GM08714 (cell line): ENCODE measurements at regions not wholly inside any gene's neighbourhood (a gene's known extent, or its start where the extent isn't known, plus 50 kb on each side); places are given as distances from the start of the nearest gene placed in this dataset.

Experiments
- H3K4me3 ChIP-seq: fragments of 200-500 bp; sonication (Bioruptor generic); 2 replicates; pipeline ENCODE4 v1.5.1; 2014; ENCODE audit warnings: mild to moderate bottlenecking, low read length, inconsistent platforms
- ZNF274 ChIP-seq: IDR thresholded peaks from 2 replicates; pipeline ENCODE4 v1.6.1; 2012; ENCODE audit warnings: mild to moderate bottlenecking, low read depth, low read length

GRCh38 chr1:221636096-221636495 is 105.8 kb downstream of the DUSP10 start:
- no peak overlapping the region for H3K4me3 ChIP-seq

DNA sequence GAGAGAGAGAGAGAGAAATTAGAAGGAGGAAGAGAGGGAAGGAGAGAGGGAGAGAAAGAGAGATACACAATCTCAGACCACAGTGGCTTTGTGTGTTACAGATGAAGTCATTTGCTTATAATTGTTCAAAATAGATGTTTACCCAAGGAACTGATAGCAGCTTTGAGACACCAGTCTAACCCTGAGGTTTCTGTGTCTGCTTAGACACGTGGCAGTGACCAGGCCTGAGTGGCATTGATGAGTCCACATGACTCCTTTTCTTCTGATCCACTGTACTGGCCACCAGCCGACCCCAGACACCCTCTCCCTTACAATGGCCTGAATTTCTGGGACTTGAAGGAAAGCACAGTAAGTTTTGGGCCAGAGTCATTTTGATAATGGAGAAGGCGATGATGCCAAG is 104.9 kb downstream of the DUSP10 start:
- no peak overlapping the region for H3K4me3 ChIP-seq
- TF ChIP-seq ZNF274 = no peak

More at GRCh38 chr1:221636096-221636495, 105.8 kb downstream of the DUSP10 start:
- TF ChIP-seq ZNF274 = no peak

DNA sequence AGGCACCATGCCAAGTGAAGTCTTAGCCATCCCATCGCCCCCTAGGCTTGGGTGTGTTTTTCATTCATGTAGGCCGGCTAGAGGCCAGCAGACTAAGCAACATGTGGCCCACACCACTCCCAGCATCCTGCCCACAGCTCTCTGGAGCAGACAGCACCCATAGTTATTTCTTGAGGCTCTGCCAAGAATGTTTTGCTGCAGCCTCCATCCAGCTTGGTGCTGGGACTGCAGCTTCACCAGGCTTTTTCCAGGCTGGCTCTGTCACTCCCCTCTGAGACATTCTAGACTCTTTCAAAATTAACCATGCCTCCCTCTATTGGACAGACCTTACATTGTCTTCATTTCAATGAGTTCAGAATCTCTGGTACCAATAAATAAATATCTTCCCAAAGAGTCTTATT is 104.2 kb downstream of the DUSP10 start:
- TF ChIP-seq ZNF274 = no peak
- H3K4me3 ChIP-seq = no peak overlapping the region

DNA sequence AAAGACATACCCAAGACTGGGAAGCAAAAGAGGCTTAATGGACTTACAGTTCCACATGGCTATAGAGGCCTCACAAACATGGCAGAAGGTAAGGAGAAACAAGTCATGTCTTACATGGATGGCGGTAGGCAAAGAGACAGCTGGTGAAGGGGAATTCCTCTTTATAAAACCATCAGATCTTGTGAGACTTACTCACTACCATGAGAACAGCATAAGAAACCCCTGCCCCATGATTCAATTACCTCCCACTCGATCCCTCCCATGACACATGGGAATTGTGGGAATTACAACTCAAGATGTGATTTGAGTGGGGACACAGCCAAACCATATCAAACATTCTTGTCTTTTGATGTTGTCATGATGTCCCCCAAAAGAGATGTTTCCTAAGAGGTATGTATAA is 103.3 kb downstream of the DUSP10 start:
- TF ChIP-seq ZNF274 = no peak
- no peak overlapping the region for H3K4me3 ChIP-seq

- no peak for TF ChIP-seq ZNF274
- H3K4me3 ChIP-seq = no peak overlapping the region
Measured at GRCh38 chr1:221641811-221642210, 100.1 kb downstream of the DUSP10 start.

GRCh38 chr1:221643404-221644144 is 98.3 kb downstream of the DUSP10 start:
- no peak overlapping the region for H3K4me3 ChIP-seq
- TF ChIP-seq ZNF274 = no peak

- no peak for TF ChIP-seq ZNF274
Measured at GRCh38 chr1:221644145-221644448, 97.8 kb downstream of the DUSP10 start.

DNA sequence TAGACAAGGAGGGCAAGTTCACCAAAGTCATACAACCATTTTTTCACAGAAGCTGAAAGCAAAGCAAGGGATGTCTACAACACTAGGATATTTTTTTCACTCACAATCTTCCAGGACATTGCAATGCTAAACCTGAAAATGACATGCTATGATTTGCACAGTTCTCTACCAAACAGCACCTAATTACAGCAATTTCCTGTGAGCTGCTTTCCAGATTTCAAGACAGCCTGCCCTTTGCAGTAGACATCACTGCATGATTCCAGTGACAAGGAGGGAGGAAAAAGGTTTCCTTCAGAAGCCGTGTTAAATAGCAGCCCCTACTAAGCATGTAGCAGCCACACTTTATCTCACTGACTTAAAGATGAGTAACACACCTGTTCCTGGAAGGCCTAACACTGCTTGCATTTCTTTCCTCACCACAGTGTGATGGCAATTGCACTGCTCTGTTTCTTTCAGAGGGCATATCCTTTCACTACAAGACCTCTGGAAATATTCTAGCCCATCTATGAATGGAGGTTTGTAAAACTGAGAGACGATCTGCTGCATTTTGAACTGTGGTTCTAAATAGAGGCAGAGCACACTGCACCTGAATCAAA is 97.1 kb downstream of the DUSP10 start:
- TF ChIP-seq ZNF274 = no peak
- H3K4me3 ChIP-seq = no peak overlapping the region

More at GRCh38 chr1:221644145-221644448, 97.8 kb downstream of the DUSP10 start:
- no peak overlapping the region; the same call in 1 of the 2 replicates for H3K4me3 ChIP-seq

GRCh38 chr1:221648201-221648600 is 93.7 kb downstream of the DUSP10 start:
- TF ChIP-seq ZNF274 = no peak
- no peak overlapping the region for H3K4me3 ChIP-seq
